Myocyte (in vitro differentiated cells): ENCODE measurements at regions not wholly inside any gene's neighbourhood (a gene's known extent, or its start where the extent isn't known, plus 50 kb on each side); places are given as distances from the start of the nearest gene placed in this dataset.

Experiments used
- DNase-seq: peaks from one replicate; pipeline ENCODE4 v3.0.0-alpha.2; 2012; ENCODE audit warnings: low read depth

DNA sequence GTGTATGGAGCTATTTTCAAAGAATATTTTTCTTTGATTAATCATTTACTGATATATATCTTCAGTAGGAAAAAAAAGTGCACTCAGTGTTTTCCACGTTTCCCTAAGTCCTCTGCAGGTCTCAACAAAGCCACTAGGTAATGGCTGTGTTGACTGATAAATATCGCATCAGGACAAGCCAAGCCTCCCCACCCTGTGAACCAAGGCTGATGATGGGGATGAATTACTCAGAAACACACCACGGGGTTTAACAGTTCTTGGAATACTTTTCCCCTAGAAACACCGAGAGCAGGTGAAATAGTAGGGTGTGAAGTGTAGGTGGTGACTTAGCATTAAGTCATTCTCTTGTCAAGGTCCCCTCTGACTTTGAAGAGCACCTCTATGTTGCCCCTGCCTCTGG lies 423.5 kb upstream of the IGFBP3 start:
- no peak for DNase-seq

DNA sequence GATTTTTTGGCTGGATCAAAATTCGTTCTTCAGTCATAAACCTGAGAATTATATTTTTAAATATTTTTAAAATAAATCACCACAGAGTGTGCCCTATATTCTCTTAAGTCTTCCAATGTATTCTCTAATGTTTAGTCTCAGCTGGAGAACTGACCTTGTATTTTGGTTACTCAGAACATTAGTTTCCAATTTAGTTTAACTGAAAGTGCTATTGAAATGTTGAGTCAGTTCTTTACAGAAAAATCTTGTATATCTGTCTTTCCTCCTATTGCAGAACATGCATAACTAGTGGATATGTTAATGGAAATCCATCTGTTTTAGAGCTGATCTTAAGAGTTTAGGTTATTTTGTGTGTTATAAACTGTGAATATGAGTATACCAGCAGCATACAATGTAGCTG lies 422.7 kb upstream of the IGFBP3 start:
- no peak for DNase-seq

DNA sequence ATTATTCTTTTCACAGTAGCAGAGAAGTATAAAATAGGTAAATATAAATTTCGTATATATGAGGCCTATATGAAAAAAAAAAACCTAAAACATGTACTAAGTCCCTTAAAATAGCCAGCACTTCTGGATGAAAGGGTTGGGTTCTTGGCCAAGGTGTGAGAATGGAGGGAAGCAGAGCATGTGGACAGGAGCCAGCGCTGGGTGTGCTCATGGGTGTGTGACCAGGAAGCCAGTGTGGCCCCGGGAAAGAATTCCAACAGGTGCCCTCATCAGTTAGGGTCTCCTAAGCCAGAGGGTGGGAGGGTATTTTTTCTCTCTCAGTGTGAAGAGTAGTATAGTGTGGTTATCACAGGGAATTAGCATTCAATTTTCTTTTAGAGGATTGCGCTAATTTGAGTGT lies 401.9 kb upstream of the IGFBP3 start:
- DNase-seq = no peak

DNA sequence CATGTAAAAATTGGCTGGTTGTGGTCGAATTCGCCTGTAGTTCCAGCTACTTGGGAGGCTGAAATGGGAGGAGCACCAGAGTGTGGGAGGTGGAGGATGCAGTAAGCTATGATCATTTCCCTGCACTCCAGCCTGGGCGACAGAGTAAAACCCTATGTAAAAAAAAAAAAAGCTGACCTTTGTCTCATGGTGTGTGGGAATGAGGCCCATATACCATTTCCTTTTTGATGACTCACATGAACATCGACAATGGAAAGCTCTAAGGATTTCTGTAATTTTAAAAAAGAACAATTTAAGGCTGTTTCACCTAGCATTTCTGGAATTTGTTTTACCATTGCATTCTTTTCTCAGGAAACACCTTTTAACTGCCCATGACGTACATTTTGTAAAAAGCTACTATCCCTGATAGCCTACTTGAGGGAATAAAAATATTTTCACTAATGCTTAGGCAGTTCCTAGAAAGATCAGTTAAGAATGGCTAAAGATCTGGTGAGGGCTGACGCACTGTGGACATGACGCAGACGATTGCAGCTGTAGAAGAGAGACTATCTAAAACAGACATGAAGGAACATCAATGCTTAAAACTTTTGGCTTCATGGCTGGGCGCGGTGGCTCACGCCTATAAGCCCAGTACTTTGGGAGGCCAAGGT lies 400.6 kb upstream of the IGFBP3 start:
- DNase-seq = no peak

DNA sequence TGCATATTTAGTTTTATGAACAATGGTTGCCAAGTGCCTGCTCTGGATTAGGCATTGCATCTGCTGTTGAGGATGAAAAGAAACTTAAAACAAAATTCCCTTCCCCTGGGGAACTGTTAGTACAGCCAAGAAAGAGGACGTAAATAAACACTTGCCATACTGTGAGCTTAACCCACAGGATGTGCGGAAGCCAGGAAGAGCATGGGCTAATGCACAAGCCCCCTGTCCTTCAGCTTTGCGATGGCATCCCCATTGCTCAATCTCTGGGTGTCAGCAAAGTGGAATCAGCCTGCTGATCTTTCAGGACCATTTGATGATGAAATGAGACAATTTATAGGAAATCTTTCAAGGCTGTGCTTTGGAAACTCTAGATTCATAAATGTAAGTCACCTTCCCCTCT lies 399.9 kb upstream of the IGFBP3 start:
- DNase-seq = no peak

DNA sequence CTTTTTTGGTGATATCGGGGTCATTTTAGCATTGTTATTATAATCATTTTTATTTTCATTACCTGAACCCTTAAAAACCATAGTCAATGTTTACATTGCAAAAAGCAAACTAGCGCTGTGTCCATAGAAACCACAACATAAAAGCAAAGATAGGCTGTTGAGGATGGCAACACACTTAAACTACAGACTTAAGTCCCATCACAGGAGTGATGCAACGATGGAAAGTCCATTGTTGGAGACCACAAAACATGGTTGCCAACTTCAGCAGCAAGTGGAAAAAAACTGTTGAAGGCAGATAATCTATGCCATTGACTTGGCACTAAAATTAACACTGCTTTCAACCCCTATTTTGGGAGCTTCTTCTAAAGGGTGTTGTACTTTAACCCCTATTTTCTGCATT lies 398.8 kb upstream of the IGFBP3 start:
- no peak for DNase-seq

DNA sequence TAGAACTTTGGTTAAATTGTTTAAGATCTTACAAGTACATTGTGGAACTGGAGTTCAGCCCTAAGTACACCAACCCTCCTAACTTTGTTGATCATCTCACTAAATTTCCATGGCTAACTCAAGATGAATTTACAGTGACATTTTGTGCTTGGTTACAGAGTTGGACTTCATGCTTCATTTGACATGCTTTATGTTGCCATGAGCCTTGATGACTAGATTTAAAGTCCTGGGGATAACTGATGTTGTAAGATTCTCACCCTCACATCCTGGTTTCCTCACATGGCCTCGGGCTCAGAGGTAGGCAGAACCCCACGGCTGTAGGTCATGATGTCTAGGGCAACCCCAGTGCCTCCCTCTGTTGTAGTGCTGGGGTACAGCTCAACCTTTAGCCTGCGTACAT lies 397.2 kb upstream of the IGFBP3 start:
- DNase-seq = no peak

DNA sequence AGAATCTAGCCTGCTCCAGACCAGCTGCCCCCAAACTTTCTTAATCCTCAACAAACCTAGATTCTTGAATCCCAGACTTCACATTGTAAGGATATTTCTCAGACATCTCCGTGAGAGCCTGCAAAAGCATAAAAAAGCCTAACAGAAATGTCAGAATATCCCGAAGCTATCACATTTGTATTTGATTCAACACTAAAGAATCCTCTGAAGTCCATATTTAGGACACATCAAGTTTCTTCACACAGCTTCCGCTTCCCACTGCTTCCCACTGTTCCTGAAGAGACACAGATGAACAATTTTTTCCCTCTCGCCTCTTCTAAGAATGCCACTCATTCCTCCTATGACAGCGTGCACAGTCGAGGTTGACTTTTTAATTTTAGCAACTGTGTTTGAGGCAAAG lies 396.2 kb upstream of the IGFBP3 start:
- peak; percentile 57 for DNase-seq

DNA sequence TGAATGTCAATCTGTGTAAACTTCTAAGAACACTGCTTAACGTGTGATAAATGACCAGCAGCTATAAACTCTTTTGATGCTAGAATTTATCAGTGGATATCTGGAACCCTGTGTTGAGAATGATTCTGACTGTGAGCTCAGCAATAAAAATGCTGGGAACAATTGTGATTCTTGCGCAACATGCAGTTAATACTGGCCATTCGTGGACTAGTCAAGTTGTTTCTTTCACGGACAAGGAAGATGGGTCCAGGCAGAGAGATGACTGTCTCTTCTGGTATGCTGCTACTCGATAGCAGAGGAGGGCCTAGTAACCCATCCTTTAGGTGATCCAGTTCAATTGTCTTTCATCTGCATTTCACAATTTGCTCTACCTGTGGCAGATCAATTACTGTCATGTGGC lies 394.8 kb upstream of the IGFBP3 start:
- peak; percentile 28 for DNase-seq

DNA sequence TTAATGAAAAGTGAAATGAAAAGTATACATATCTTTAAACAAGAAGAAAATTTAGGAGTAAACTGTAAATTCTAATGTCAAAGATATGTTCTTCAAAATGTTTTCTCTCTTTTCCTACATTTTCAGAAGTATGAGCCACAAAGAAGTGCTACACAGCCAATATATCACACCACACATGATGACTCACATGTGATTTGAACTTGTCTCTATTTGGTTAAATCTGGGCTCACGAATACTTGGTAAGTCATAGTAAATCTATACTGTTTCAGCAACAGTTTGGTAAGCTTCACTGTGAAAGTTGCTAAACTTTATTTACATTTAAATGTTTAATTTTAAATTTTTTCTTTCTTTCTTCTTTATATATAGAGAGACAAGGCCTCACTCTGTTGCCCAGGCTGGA lies 380.6 kb upstream of the IGFBP3 start:
- DNase-seq = no peak

DNA sequence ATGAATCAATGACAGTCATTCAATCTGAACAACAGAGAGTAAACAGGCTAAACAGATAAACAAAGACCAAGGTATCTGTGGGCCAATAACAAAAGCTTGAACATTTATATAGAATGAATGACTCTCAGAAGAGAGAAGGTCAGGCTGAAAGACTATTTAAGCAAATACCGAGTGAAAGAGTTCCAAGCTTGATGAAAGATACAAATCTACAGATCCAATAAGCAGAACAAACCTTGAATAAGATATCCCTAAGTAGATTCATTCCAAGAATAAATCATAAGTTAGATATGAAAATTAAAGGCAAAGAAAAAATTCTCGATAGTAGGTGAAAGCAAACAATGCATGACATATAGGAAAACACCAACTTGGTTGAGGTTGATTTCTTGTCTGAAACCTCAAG lies 376.4 kb upstream of the IGFBP3 start:
- no peak for DNase-seq

DNA sequence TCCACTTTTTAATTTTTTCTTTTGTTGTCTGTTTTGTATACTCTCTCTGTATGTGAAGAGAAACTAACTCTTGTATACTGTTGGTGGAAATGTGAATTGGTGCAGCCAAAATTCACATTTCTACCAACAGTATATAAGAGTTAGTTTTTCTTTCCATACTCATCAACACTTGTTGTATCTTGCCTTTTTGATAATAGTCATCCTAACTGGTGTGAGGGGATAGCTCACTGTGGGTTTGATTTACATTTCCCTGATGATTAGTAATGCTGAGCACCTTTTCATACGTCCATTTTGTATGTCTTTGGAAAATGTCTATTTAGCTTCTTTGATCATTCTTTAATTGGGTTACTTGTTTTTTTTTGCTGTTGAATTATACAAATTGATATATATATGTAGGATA lies 375.5 kb upstream of the IGFBP3 start:
- no peak for DNase-seq

DNA sequence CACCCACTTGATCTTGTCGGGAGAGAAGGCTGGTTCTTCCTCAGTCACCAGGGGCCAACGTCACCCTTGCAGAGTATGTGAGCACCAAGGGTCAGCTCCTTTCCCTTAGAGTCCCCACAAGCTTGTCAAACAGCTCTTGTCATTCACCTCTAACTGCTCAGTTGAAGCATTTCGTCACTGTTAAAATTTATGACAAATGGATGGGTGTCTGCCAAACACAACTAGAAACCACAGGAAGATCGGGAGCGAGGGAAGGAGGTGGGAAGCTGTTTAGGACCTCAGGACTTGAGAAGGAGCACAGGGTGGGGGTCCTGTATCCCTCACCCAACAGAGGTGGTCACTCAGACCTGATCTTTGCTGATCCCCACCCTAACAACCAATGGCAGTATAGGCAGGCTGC lies 373.3 kb upstream of the IGFBP3 start:
- DNase-seq = no peak

DNA sequence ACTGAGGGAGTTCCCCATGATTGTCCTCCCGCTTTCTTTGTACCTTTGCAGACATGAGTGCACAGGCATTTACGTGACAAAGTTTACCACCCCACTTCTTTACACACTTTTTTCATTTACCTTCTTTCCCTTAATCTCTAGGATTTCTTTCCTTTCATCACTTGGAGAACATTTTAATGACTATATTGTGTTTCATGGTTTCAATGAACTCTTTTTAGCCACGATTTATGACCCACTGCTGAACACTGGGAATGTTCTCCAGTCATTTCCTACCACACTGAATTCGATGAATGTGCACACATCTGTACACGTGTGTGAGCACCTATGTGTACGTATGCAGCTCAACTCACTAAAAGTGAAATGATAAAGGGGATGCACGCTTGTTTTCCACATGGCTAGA lies 371.7 kb upstream of the IGFBP3 start:
- DNase-seq = no peak

DNA sequence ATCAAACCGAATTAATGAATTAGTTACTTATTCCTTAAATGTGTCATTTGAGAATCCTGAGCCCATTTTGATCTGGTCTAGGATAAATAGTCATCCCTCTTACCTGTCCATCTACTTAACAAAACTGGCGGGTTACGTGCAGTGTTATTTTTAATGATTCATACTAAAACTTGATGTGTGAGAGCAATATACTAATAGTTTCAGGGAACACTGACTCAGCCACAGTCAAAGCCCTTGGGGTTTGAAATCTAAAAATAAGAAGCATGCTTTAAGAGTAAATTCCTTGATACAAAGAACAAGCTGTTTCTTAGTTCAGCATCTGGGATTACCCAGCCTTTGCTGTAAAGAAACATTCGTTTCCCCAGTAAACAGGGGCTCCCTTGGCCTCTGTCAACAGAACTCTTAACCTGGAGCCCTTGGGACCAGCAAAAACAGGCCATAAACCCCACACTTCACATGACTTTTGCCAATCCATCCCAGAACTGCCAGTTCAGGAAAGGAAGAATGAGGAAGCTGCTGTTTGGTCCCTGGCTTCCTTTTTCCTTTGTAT lies 370.6 kb upstream of the IGFBP3 start:
- DNase-seq = peak; percentile 77

DNA sequence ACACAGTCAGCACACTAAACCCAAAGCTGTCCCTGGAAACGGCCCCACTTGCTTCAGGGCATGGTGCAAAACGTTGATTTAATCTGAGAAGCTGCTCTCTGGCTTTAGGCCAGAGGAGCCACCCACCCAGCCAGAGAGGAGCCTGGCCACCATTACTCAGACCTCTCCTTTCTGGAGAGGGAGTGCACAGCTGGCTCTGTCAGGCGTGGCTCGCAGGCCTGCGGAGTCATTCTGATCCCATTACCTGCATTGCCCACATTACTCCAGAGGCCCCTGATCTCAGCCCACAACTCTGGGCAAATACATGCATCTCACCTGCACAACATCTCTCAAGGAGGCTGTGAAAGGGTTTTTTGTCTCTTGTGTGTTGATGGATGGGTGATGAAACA lies 370.0 kb upstream of the IGFBP3 start:
- peak; percentile 69 for DNase-seq

DNA sequence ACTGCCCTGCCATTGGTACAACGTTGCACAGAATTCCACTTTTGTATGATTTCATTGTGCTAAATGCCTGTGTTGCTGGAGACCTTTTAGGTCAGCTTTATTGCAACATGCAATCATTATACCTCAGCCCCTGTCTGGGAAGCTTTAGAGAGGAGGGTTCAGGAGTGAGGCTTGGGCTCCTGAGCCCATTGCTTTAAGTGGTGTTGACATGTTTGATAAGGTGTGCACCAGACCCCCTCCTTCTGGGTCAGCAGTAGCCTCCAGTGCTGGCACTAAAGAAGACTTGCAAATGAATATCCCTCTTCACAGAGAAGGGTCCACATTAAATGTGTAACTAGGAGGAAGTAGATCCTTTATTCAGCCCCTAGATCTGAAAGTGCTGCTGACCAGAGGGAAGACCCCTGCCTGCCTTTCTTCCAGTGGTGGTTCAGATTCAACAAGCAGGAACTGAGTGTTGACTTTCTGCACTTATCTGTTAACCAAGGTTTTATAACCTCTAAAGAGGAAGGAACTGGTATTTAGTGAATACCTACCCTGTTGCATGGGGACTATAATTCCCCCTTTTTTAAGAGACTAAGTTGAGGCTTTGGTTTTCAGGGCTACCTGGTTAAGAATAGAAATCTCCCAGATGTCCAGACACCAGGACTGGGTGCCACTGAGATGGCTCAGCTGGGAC lies 369.4 kb upstream of the IGFBP3 start:
- no peak for DNase-seq

DNA sequence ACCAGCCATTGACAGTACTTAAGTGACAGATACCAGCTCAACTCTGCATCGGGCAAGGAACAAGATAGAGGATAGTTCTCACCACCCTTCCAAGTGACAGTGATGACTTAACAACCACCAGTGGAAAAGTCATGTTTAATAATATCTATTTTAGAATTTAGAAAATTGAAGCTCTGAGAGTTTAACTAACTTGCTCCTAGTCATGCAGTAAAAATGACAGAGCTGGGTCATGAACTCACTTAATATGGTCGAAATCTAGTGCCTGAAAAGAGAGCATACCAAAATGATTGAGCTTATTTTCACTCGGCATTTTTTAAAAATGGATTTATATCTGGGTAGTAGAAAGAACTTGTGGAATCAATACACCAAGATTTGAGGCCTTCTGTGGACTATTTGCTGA lies 367.8 kb upstream of the IGFBP3 start:
- DNase-seq = no peak

DNA sequence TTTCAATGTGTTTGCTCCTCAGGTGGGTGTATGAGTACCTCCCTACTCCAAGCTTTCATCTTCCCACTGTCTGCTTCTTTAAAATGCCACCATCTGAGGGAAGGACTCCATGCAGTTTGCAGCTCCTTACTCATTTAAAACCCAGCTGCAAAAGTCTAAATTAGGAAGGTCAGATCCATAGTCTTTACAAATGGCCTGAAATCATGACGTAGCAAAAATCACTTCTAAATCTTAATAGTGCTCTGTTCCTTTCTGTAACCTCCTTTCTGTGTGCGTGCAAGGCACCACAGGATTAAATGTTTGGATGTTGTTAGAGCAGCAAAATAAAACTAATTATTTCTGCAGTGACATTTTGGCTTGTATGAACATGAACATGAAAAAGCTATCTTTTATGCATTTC lies 366.9 kb upstream of the IGFBP3 start:
- no peak for DNase-seq

DNA sequence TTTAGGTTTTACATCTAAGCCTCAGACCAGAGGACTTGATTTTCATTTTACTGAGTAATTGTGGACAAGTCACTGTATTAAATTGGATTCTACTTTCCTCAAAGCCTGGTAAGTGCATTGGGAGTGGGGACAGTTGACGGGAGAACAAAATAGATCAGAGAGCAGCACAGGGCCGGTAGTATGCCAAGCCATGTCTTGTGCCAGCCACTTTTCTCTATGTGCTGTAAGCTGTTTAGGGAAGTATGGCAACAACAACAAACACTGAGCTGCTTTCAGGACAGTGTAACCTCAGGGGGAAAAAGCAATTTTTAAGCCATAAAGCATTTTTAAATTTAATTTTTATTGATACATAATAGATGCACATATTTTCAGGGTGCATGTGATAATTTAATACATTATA lies 365.9 kb upstream of the IGFBP3 start:
- no peak for DNase-seq

DNA sequence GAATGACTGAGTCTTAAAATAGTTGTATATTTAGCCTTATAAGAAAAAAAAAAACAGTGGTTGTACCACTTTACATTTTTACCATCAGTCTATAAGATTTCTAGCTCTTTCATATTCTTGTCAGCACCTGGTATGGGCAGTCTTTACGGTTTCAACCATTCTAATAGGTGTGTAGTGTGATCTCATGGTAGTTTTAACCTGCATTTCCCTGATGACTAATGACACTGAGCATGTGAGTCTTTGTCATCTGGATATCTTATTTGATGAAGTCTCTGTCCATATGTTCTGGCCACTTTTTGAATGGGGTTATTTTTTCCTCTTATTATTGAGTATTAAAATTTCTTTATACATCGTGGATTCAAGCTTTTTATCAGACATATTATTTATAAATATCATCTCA lies 365.3 kb upstream of the IGFBP3 start:
- DNase-seq = no peak

DNA sequence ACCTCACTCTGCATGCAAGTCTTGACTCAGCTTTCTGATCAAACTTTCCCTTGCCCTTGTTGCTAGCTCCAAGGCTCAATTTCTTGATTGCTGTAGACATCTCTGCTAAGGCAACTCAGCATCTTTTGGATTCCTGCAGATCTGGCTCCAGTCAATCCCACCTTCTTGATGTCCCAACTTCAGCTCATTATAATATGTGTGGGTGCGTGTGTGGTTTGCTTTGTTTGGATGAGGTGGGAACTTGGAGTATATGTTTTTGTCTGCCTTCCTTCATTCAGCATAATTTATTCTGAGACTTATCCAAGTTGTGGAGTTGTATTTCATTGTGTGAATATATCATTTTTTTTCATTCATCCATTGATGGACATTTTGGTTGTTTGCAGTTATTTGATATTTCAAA lies 364.8 kb upstream of the IGFBP3 start:
- DNase-seq = no peak

DNA sequence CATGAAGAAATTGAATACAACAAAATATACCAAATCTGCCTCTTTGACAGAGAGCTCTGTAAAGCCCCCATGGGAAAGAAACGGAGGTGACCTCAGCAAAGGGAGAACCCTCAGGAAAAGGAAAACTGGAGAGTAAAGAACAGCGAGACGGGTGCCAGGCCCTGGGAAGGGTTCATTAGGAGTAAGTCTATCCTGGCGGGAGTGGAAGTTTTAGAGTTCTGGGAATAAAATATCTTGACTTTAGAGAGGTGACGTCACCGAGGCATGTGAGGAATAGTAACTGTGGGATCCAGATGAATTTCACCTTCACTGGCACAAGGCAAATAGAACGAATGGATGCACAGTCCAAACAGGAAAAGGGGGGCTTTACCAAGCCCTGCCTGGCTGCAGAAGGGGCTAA lies 362.8 kb upstream of the IGFBP3 start:
- DNase-seq = peak; percentile 44
